ENCODE measurements at regions not wholly inside any gene's neighbourhood (a gene's known extent, or its start where the extent isn't known, plus 50 kb on each side); places are given as distances from the start of the nearest gene placed in this dataset.
A peak's percentile ranks its signal among the peaks of the same experiment; 100 is the strongest.

- no peak overlapping the region for H2BK120ac ChIP-seq (ENCODE audit: low read depth, low read length)
- H2BK5ac ChIP-seq (ENCODE audit: low read length), result no peak overlapping the region
- H3K79me1 ChIP-seq (ENCODE audit: low read length), result no peaks in the 10 kb centered on the region
- H2AK5ac ChIP-seq (ENCODE audit: low read length), result no peak overlapping the region
- no peak overlapping the region for H3K23ac ChIP-seq (ENCODE audit: low read length)
- no peak overlapping the region for H3K56ac ChIP-seq (ENCODE audit: low read length)
- H3K79me2 ChIP-seq (ENCODE audit: control insufficient read depth, insufficient read depth, low read length), result no peaks in the 10 kb centered on the region
- H3K27me3 ChIP-seq (ENCODE audit: insufficient read depth, low read length, poor library complexity), result no peaks in the 10 kb centered on the region
- no peaks in the 10 kb centered on the region for H3K36me3 ChIP-seq (ENCODE audit: control insufficient read depth, insufficient read depth, low read length)
- no peak overlapping the region for H3K4me3 ChIP-seq (ENCODE audit: low read length)
- no peak overlapping the region for H3K18ac ChIP-seq (ENCODE audit: low read length)
- H2BK15ac ChIP-seq (replicated peaks; ENCODE audit: low read depth), result no peak overlapping the region
- no peak overlapping the region for H3K27ac ChIP-seq (ENCODE audit: low read depth, low read length)
- H4K5ac ChIP-seq (ENCODE audit: low read length), result no peak overlapping the region
- no peak overlapping the region for H3K4me2 ChIP-seq (ENCODE audit: low read length)
- peaks cover 8% of the 10 kb centered on the region for H3K4me1 ChIP-seq (ENCODE audit: control insufficient read depth, low read depth, low read length)
- DNase-seq, result peak; percentile 23
- H4K8ac ChIP-seq (ENCODE audit: low read depth, low read length), result no peak overlapping the region
- no CpG with 5 or more reads among the region's 8 CpGs for WGBS (ENCODE audit: extremely low coverage, insufficient coverage, low lambda C conversion rate)
- no peak overlapping the region for H3K4ac ChIP-seq (ENCODE audit: low read depth, low read length)
- H3K9ac ChIP-seq (ENCODE audit: low read length), result no peak overlapping the region
Observed at GRCh38 chr11:47913529-47914244, 65.5 kb upstream of the NUP160 start.

- no peak overlapping the region for H4K5ac ChIP-seq (ENCODE audit: low read length)
- no peaks in the 10 kb centered on the region for H3K36me3 ChIP-seq (ENCODE audit: control insufficient read depth, insufficient read depth, low read length)
- no peak overlapping the region for H4K8ac ChIP-seq (ENCODE audit: low read depth, low read length)
- no peak overlapping the region for H2BK120ac ChIP-seq (ENCODE audit: low read depth, low read length)
- H3K27ac ChIP-seq (ENCODE audit: low read depth, low read length), result no peak overlapping the region
- no peak overlapping the region for H3K18ac ChIP-seq (ENCODE audit: low read length)
- H3K79me2 ChIP-seq (ENCODE audit: control insufficient read depth, insufficient read depth, low read length), result no peaks in the 10 kb centered on the region
- H3K4me1 ChIP-seq (ENCODE audit: control insufficient read depth, low read depth, low read length), result peaks cover 8% of the 10 kb centered on the region
- no peaks in the 10 kb centered on the region for H3K79me1 ChIP-seq (ENCODE audit: low read length)
- no peak overlapping the region for H2BK15ac ChIP-seq (replicated peaks; ENCODE audit: low read depth)
- no peak overlapping the region for H3K56ac ChIP-seq (ENCODE audit: low read length)
- H3K9ac ChIP-seq (ENCODE audit: low read length), result no peak overlapping the region
- H3K27me3 ChIP-seq (ENCODE audit: insufficient read depth, low read length, poor library complexity), result no peaks in the 10 kb centered on the region
- no peak for DNase-seq
- no CpG with 5 or more reads among the region's 6 CpGs for WGBS (ENCODE audit: extremely low coverage, insufficient coverage, low lambda C conversion rate)
- H2BK5ac ChIP-seq (ENCODE audit: low read length), result no peak overlapping the region
- H3K23ac ChIP-seq (ENCODE audit: low read length), result no peak overlapping the region
- H2AK5ac ChIP-seq (ENCODE audit: low read length), result no peak overlapping the region
- H3K4ac ChIP-seq (ENCODE audit: low read depth, low read length), result no peak overlapping the region
- H3K4me3 ChIP-seq (ENCODE audit: low read length), result no peak overlapping the region
- H3K4me2 ChIP-seq (ENCODE audit: low read length), result no peak overlapping the region
Observed at GRCh38 chr11:47912843-47913437, 64.8 kb upstream of the NUP160 start.

DNA sequence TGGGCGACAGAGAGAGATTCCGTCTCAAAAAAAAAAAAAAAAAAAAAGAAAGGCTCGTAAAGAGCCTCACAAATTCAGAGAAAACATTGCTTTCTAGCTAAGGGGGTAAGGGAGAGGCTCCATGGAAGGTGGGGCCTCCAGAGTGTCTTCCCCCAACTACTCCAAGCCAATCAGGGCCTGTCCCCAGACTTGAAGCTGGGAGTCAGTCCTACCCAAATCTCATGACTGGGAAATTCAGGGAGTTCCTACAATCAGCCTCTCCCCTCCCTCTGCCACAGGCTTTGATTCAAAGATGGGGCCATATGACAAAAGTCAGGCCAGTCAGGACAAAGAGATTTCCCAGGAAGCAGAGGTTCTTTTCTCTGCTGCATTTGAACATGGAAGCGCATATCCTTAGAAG, 63.0 kb upstream of the NUP160 start:
- no peaks in the 10 kb centered on the region for H3K36me3 ChIP-seq (ENCODE audit: control insufficient read depth, insufficient read depth, low read length)

GRCh38 chr11:47908198-47908597, 60.0 kb upstream of the NUP160 start:
- Histone ChIP-seq H3K27ac (ENCODE audit: low read depth, low read length) (no peak overlapping the region), H3K4me1 (ENCODE audit: control insufficient read depth, low read depth, low read length) (no peaks in the 10 kb centered on the region)

More for the DNA sequence above, 63.0 kb upstream of the NUP160 start:
- H4K8ac ChIP-seq (ENCODE audit: low read depth, low read length), result no peak overlapping the region
- no peak overlapping the region for H3K9ac ChIP-seq (ENCODE audit: low read length)
- no peak overlapping the region for H3K56ac ChIP-seq (ENCODE audit: low read length)
- no peak overlapping the region for H4K5ac ChIP-seq (ENCODE audit: low read length)
- H2AK5ac ChIP-seq (ENCODE audit: low read length), result no peak overlapping the region
- H3K27ac ChIP-seq (ENCODE audit: low read depth, low read length), result no peak overlapping the region
- no peaks in the 10 kb centered on the region for H3K79me2 ChIP-seq (ENCODE audit: control insufficient read depth, insufficient read depth, low read length)
- no peak overlapping the region for H3K23ac ChIP-seq (ENCODE audit: low read length)
- no CpG with 5 or more reads among the region's 4 CpGs for WGBS (ENCODE audit: extremely low coverage, insufficient coverage, low lambda C conversion rate)
- H2BK15ac ChIP-seq (replicated peaks; ENCODE audit: low read depth), result no peak overlapping the region
- no peak overlapping the region for H2BK5ac ChIP-seq (ENCODE audit: low read length)
- H3K4ac ChIP-seq (ENCODE audit: low read depth, low read length), result no peak overlapping the region
- H3K27me3 ChIP-seq (ENCODE audit: insufficient read depth, low read length, poor library complexity), result no peaks in the 10 kb centered on the region
- H3K4me3 ChIP-seq (ENCODE audit: low read length), result no peak overlapping the region
- H2BK120ac ChIP-seq (ENCODE audit: low read depth, low read length), result no peak overlapping the region
- H3K18ac ChIP-seq (ENCODE audit: low read length), result no peak overlapping the region
- no peak for DNase-seq
- H3K79me1 ChIP-seq (ENCODE audit: low read length), result no peaks in the 10 kb centered on the region
- no peak overlapping the region for H3K4me2 ChIP-seq (ENCODE audit: low read length)
- H3K4me1 ChIP-seq (ENCODE audit: control insufficient read depth, low read depth, low read length), result peaks cover 6% of the 10 kb centered on the region

GRCh38 chr11:47907499-47907898, 59.3 kb upstream of the NUP160 start:
- H3K4me2 ChIP-seq (ENCODE audit: low read length), result no peak overlapping the region
- H3K23ac ChIP-seq (ENCODE audit: low read length), result no peak overlapping the region
- no peak overlapping the region for H4K8ac ChIP-seq (ENCODE audit: low read depth, low read length)
- H3K56ac ChIP-seq (ENCODE audit: low read length), result no peak overlapping the region
- H3K36me3 ChIP-seq (ENCODE audit: control insufficient read depth, insufficient read depth, low read length), result no peaks in the 10 kb centered on the region
- no peak overlapping the region for H2AK5ac ChIP-seq (ENCODE audit: low read length)
- H2BK120ac ChIP-seq (ENCODE audit: low read depth, low read length), result no peak overlapping the region
- WGBS (ENCODE audit: extremely low coverage, insufficient coverage, low lambda C conversion rate), result no CpG with 5 or more reads among the region's 5 CpGs
- no peaks in the 10 kb centered on the region for H3K79me2 ChIP-seq (ENCODE audit: control insufficient read depth, insufficient read depth, low read length)
- H3K4ac ChIP-seq (ENCODE audit: low read depth, low read length), result no peak overlapping the region
- no peaks in the 10 kb centered on the region for H3K27me3 ChIP-seq (ENCODE audit: insufficient read depth, low read length, poor library complexity)
- H3K4me1 ChIP-seq (ENCODE audit: control insufficient read depth, low read depth, low read length), result no peaks in the 10 kb centered on the region
- H3K27ac ChIP-seq (ENCODE audit: low read depth, low read length), result no peak overlapping the region
- H2BK15ac ChIP-seq (replicated peaks; ENCODE audit: low read depth), result no peak overlapping the region
- no peak for DNase-seq
- H4K5ac ChIP-seq (ENCODE audit: low read length), result no peak overlapping the region
- no peak overlapping the region for H3K4me3 ChIP-seq (ENCODE audit: low read length)
- no peak overlapping the region for H2BK5ac ChIP-seq (ENCODE audit: low read length)
- no peak overlapping the region for H3K9ac ChIP-seq (ENCODE audit: low read length)
- no peak overlapping the region for H3K18ac ChIP-seq (ENCODE audit: low read length)
- no peaks in the 10 kb centered on the region for H3K79me1 ChIP-seq (ENCODE audit: low read length)

More at GRCh38 chr11:47908198-47908597, 60.0 kb upstream of the NUP160 start:
- H3K23ac ChIP-seq (ENCODE audit: low read length), result no peak overlapping the region
- no peaks in the 10 kb centered on the region for H3K27me3 ChIP-seq (ENCODE audit: insufficient read depth, low read length, poor library complexity)
- H3K9ac ChIP-seq (ENCODE audit: low read length), result no peak overlapping the region
- H3K18ac ChIP-seq (ENCODE audit: low read length), result no peak overlapping the region
- no peak overlapping the region for H3K4ac ChIP-seq (ENCODE audit: low read depth, low read length)
- H3K4me2 ChIP-seq (ENCODE audit: low read length), result no peak overlapping the region
- H3K4me3 ChIP-seq (ENCODE audit: low read length), result no peak overlapping the region
- no peak overlapping the region for H2BK120ac ChIP-seq (ENCODE audit: low read depth, low read length)
- H4K5ac ChIP-seq (ENCODE audit: low read length), result no peak overlapping the region
- no peaks in the 10 kb centered on the region for H3K79me1 ChIP-seq (ENCODE audit: low read length)
- no peak overlapping the region for H3K56ac ChIP-seq (ENCODE audit: low read length)
- DNase-seq, result no peak
- H4K8ac ChIP-seq (ENCODE audit: low read depth, low read length), result no peak overlapping the region
- H2BK15ac ChIP-seq (replicated peaks; ENCODE audit: low read depth), result no peak overlapping the region
- H3K36me3 ChIP-seq (ENCODE audit: control insufficient read depth, insufficient read depth, low read length), result no peaks in the 10 kb centered on the region
- WGBS (ENCODE audit: extremely low coverage, insufficient coverage, low lambda C conversion rate), result no CpG with 5 or more reads among the region's 5 CpGs
- no peak overlapping the region for H2AK5ac ChIP-seq (ENCODE audit: low read length)
- no peak overlapping the region for H2BK5ac ChIP-seq (ENCODE audit: low read length)
- H3K79me2 ChIP-seq (ENCODE audit: control insufficient read depth, insufficient read depth, low read length), result no peaks in the 10 kb centered on the region
